H9 (cell line): ENCODE measurements at regions not wholly inside any gene's neighbourhood (a gene's known extent, or its start where the extent isn't known, plus 50 kb on each side); places are given as distances from the start of the nearest gene placed in this dataset.
"Not testable (repeated sequence)": the region's sequence is repeated elsewhere in the genome, so short reads cannot be mapped to it uniquely, and the experiment has no call there.

Source experiments
- DNase-seq: peaks from one replicate; pipeline ENCODE4 v3.0.0-alpha.2; 2017
- H2AFZ ChIP-seq: one replicate; pipeline ENCODE4 v1.6.1; 2013; ENCODE audit warnings: mild to moderate bottlenecking, low read length, control low read depth, moderate library complexity
- H2AK5ac ChIP-seq: 2 replicates; pipeline ENCODE4 v1.6.1; 2013; ENCODE audit warnings: low read length, control low read depth, mixed read lengths; ENCODE audit not compliant: insufficient read length
- H2BK120ac ChIP-seq: one replicate; pipeline ENCODE4 v1.6.1; 2013; ENCODE audit warnings: low read depth, mild to moderate bottlenecking, low read length, control low read depth, inconsistent platforms; ENCODE audit not compliant: poor library complexity, severe bottlenecking
- H2BK12ac ChIP-seq: 2 replicates; pipeline ENCODE4 v1.6.1; 2013; ENCODE audit warnings: low read length, control low read depth, mixed read lengths, low read depth; ENCODE audit not compliant: insufficient read length
- H2BK15ac ChIP-seq: 2 replicates; pipeline ENCODE4 v1.6.1; 2013; ENCODE audit warnings: low read depth, low read length, control low read depth
- H2BK20ac ChIP-seq: one replicate; pipeline ENCODE4 v1.6.1; 2013; ENCODE audit warnings: low read depth, mild to moderate bottlenecking, low read length, control low read depth, inconsistent platforms; ENCODE audit not compliant: poor library complexity, severe bottlenecking
- H2BK5ac ChIP-seq: 2 replicates; pipeline ENCODE4 v1.6.1; 2013; ENCODE audit warnings: low read length, control low read depth, mixed read lengths; ENCODE audit not compliant: insufficient read length
- H3K14ac ChIP-seq: 2 replicates; pipeline ENCODE4 v1.6.1; 2013; ENCODE audit warnings: low read length, control low read depth; ENCODE audit not compliant: insufficient read depth
- H3K18ac ChIP-seq: 2 replicates; pipeline ENCODE4 v1.6.1; 2013; ENCODE audit warnings: low read depth, mild to moderate bottlenecking, mixed read lengths, low read length, control low read depth; ENCODE audit not compliant: insufficient read length
- H3K23ac ChIP-seq: 2 replicates; pipeline ENCODE4 v1.6.1; 2013; ENCODE audit warnings: low read length, control low read depth, mixed read lengths, low read depth; ENCODE audit not compliant: insufficient read length
- H3K23me2 ChIP-seq: 2 replicates; pipeline ENCODE4 v1.6.1; 2013; ENCODE audit warnings: low read depth, mild to moderate bottlenecking, mixed read lengths, low read length, control low read depth; ENCODE audit not compliant: insufficient read length, poor library complexity, severe bottlenecking
- H3K27ac ChIP-seq: 2 replicates; pipeline ENCODE4 v1.5.1; 2013; ENCODE audit warnings: low read length, control low read depth, mixed read lengths, low read depth; ENCODE audit not compliant: insufficient read length
- H3K27me3 ChIP-seq: 2 replicates; pipeline ENCODE4 v1.6.1; 2013; ENCODE audit warnings: low read length, control low read depth, inconsistent platforms; ENCODE audit not compliant: insufficient read depth
- H3K4ac ChIP-seq: 2 replicates; pipeline ENCODE4 v1.6.1; 2013; ENCODE audit warnings: low read depth, mild to moderate bottlenecking, control low read depth, inconsistent platforms, low read length, moderate library complexity
- H3K4me1 ChIP-seq: 2 replicates; pipeline ENCODE4 v1.6.1; 2013; ENCODE audit warnings: low read length, control low read depth, inconsistent platforms; ENCODE audit not compliant: insufficient read depth
- H3K4me2 ChIP-seq: 2 replicates; pipeline ENCODE4 v1.6.1; 2013; ENCODE audit warnings: low read length, control low read depth, mixed read lengths; ENCODE audit not compliant: insufficient read length, insufficient read depth
- H3K56ac ChIP-seq: 2 replicates; pipeline ENCODE4 v1.6.1; 2013; ENCODE audit warnings: low read depth, mild to moderate bottlenecking, mixed read lengths, low read length, control low read depth; ENCODE audit not compliant: insufficient read length
- H3K79me1 ChIP-seq: 2 replicates; pipeline ENCODE4 v1.6.1; 2013; ENCODE audit warnings: low read depth, mild to moderate bottlenecking, moderate library complexity, low read length, control low read depth, inconsistent platforms; ENCODE audit not compliant: insufficient read depth, poor library complexity, severe bottlenecking
- H3K79me2 ChIP-seq: 2 replicates; pipeline ENCODE4 v1.6.1; 2013; ENCODE audit warnings: low read length, control low read depth, inconsistent platforms; ENCODE audit not compliant: insufficient read depth
- H3K9ac ChIP-seq: 2 replicates; pipeline ENCODE4 v1.6.1; 2013; ENCODE audit warnings: low read length, control low read depth, mixed read lengths; ENCODE audit not compliant: insufficient read length; ENCODE audit errors: extremely low read depth
- H3K9me3 ChIP-seq: one replicate; pipeline ENCODE4 v1.6.1; 2013; ENCODE audit warnings: low read depth, low read length, inconsistent platforms; ENCODE audit not compliant: control insufficient read depth
- H3T11ph ChIP-seq: one replicate; pipeline ENCODE4 v1.6.1; 2013; ENCODE audit warnings: mild to moderate bottlenecking, low read length, control low read depth, inconsistent platforms
- H4K20me1 ChIP-seq: one replicate; pipeline ENCODE4 v1.6.1; 2013; ENCODE audit not compliant: control insufficient read depth, insufficient read length, insufficient read depth
- H4K5ac ChIP-seq: 2 replicates; pipeline ENCODE4 v1.6.1; 2013; ENCODE audit warnings: low read depth, mild to moderate bottlenecking, mixed read lengths, low read length, control low read depth; ENCODE audit not compliant: insufficient read length
- H4K8ac ChIP-seq: replicated peaks from 2 replicates; pipeline ENCODE4 v1.6.1; 2013; ENCODE audit warnings: low read length, control low read depth, mixed read lengths, low read depth; ENCODE audit not compliant: insufficient read length
- H4K91ac ChIP-seq: 2 replicates; pipeline ENCODE4 v1.6.1; 2013; ENCODE audit warnings: low read depth, mild to moderate bottlenecking, moderate library complexity, mixed read lengths, low read length, control low read depth; ENCODE audit not compliant: insufficient read length
- H3K27ac Mint-ChIP-seq, 3 experiments: 2 replicates in 2 of 3; 3 replicates in 1 of 3; pipeline ENCODE4 v1.8.0; 2020 to 2021; ENCODE audit warnings: mixed read lengths in 3 of 3, mild to moderate bottlenecking in 1 of 3, moderate library complexity in 1 of 3
- H3K27me3 Mint-ChIP-seq: 2 replicates; pipeline ENCODE4 v1.8.0; 2021; ENCODE audit warnings: low read depth, mild to moderate bottlenecking, moderate library complexity, mixed read lengths
- H3K36me3 Mint-ChIP-seq, 3 experiments: 2 replicates in 2 of 3; 3 replicates in 1 of 3; pipeline ENCODE4 v1.8.0; 2020 to 2021; ENCODE audit warnings: low read depth in 3 of 3, mixed read lengths in 3 of 3; ENCODE audit not compliant: insufficient read depth in 1 of 3
- H3K4me1 Mint-ChIP-seq, 2 experiments: 2 replicates each; pipeline ENCODE4 v1.8.0; 2020; ENCODE audit warnings: mixed read lengths in 2 of 2
- H3K4me3 Mint-ChIP-seq, 2 experiments: 2 replicates in 1 of 2; 3 replicates in 1 of 2; pipeline ENCODE4 v1.8.0; 2020 to 2021; ENCODE audit warnings: mild to moderate bottlenecking in 2 of 2, mixed read lengths in 2 of 2, moderate library complexity in 1 of 2
- H3K9me3 Mint-ChIP-seq, 2 experiments: 2 replicates in 1 of 2; 3 replicates in 1 of 2; pipeline ENCODE4 v1.8.0; 2020; ENCODE audit warnings: mild to moderate bottlenecking in 2 of 2, mixed read lengths in 2 of 2, moderate library complexity in 1 of 2
- WGBS: extraction: QIAGEN DNeasy Blood & Tissue Kit; methylation state at CpG from one replicate; pipeline ENCODE4 v1.1.7; 2013; ENCODE audit warnings: missing lambda C conversion rate, low lambda C conversion rate, mixed read lengths; ENCODE audit not compliant: insufficient read length; ENCODE audit errors: extremely low coverage; 5-methylcytosine and 5-hydroxymethylcytosine counted together
- TF ChIP-seq, protein P1 (sequence below): fragments of 200-600 bp; sonication (generic); conservative IDR thresholded peaks from 3 replicates; pipeline ENCODE4 v1.8.0; 2021; ENCODE audit warnings: antibody characterized with exemption, mild to moderate bottlenecking

DNA sequence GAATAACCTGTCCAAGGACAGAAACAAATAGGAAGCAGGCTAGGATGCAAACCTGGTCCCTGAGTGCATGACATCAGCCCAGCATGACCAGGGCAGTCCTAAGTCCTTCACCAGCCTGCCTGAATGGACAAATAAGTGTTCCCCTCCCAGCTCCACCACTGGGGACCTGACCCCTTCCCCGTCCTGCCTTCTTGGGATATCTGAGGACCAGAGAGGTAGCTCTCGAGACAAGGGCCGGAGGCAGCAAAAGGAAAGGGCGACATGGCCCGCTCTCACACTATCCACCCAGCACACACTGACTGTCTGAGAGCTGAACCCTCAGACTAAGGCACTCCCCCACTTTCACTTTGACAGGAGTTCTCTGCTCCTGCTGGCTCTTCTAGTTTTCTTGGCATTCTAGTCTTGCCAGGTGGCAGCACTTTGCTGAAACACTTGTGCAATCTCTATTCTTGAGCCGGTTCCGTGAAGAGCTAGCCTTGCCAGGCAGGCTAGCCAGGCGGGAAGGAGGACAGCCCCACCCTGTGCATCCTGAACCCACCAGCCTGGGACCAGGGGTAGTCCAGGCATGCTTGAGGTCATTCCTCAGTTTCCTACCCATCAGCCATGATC, 251.1 kb upstream of the RAB4A start:
- no peak overlapping the region for H3K4me3 Mint-ChIP-seq
- no peak overlapping the region for H2AK5ac ChIP-seq
- H2AFZ ChIP-seq: no peak overlapping the region
- no peaks in the 10 kb centered on the region for H3K9me3 ChIP-seq
- no peak overlapping the region for H3K23ac ChIP-seq
- H3K27ac ChIP-seq: no peak overlapping the region
- H3K27me3 ChIP-seq: no peaks in the 10 kb centered on the region
- no peak overlapping the region for H4K8ac ChIP-seq
- no peak overlapping the region for H3K9ac ChIP-seq
- H2BK20ac ChIP-seq: no peak overlapping the region
- no peak overlapping the region for H4K5ac ChIP-seq
- WGBS: no CpG with 5 or more reads among the region's 8 CpGs
- H2BK5ac ChIP-seq: no peak overlapping the region
- no peak overlapping the region for H3K18ac ChIP-seq
- H3K79me1 ChIP-seq: no peaks in the 10 kb centered on the region
- no peak overlapping the region for H3K4ac ChIP-seq
- H3K14ac ChIP-seq: no peak overlapping the region
- DNase-seq: no peak
- no peak overlapping the region for H3T11ph ChIP-seq
- H3K4me1 Mint-ChIP-seq: peaks cover 14 to 17% of the 10 kb centered on the region in 2 experiments
- H4K91ac ChIP-seq: no peak overlapping the region
- H3K4me1 ChIP-seq: no peaks in the 10 kb centered on the region
- no peaks in the 10 kb centered on the region for H3K23me2 ChIP-seq
- no peak overlapping the region for H2BK15ac ChIP-seq
- no peak overlapping the region for H2BK120ac ChIP-seq
- H3K36me3 Mint-ChIP-seq: no peaks in the 10 kb centered on the region
- no peaks in the 10 kb centered on the region for H3K79me2 ChIP-seq
- no peak overlapping the region for H3K27ac Mint-ChIP-seq
- H2BK12ac ChIP-seq: no peak overlapping the region
- H3K9me3 Mint-ChIP-seq: no peaks in the 10 kb centered on the region
- H3K27me3 Mint-ChIP-seq: peaks cover 46% of the 10 kb centered on the region
- H4K20me1 ChIP-seq: no peaks in the 10 kb centered on the region
- no peak overlapping the region for H3K4me2 ChIP-seq
- TF ChIP-seq, protein P1, sequence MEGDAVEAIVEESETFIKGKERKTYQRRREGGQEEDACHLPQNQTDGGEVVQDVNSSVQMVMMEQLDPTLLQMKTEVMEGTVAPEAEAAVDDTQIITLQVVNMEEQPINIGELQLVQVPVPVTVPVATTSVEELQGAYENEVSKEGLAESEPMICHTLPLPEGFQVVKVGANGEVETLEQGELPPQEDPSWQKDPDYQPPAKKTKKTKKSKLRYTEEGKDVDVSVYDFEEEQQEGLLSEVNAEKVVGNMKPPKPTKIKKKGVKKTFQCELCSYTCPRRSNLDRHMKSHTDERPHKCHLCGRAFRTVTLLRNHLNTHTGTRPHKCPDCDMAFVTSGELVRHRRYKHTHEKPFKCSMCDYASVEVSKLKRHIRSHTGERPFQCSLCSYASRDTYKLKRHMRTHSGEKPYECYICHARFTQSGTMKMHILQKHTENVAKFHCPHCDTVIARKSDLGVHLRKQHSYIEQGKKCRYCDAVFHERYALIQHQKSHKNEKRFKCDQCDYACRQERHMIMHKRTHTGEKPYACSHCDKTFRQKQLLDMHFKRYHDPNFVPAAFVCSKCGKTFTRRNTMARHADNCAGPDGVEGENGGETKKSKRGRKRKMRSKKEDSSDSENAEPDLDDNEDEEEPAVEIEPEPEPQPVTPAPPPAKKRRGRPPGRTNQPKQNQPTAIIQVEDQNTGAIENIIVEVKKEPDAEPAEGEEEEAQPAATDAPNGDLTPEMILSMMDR: no peak
- H3K56ac ChIP-seq: no peak overlapping the region

DNA sequence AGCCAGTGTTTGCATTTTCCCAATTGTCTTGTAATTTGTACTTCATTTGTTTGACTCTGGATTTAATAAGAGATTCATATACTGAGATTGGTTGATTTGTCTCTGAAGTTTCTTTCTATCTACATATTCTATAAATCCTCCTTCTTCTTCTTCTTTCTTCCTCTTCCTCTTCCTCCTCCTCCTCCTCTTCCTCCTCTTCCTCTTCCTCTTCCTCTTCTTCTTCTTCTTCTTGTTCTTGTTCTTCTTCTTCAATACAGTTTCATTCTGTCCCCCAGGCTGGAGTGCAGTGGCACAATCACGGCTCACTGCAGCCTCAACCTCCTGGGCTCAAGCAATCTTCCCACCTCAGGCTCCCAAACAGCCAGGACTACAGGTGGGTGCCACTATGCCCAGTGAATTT, 249.9 kb upstream of the RAB4A start:
- H3K79me1 ChIP-seq, H3K27ac ChIP-seq, H3K23me2 ChIP-seq, H3K9ac ChIP-seq, H3K56ac ChIP-seq, H3K36me3 Mint-ChIP-seq, DNase-seq, H3K4me1 ChIP-seq, H3K4me3 Mint-ChIP-seq, H3K27ac Mint-ChIP-seq, H3K9me3 Mint-ChIP-seq, H3K14ac ChIP-seq, H4K8ac ChIP-seq, H2BK5ac ChIP-seq, H2AK5ac ChIP-seq, H3K79me2 ChIP-seq, H3K18ac ChIP-seq, H2BK120ac ChIP-seq, H2AFZ ChIP-seq, H2BK12ac ChIP-seq, H3K4me2 ChIP-seq, H3K4ac ChIP-seq, H2BK20ac ChIP-seq, H4K91ac ChIP-seq, H3T11ph ChIP-seq, H2BK15ac ChIP-seq, H3K9me3 ChIP-seq, H4K20me1 ChIP-seq, H4K5ac ChIP-seq, H3K23ac ChIP-seq, H3K27me3 ChIP-seq: not testable (repeated sequence)
- no CpG with 5 or more reads among the region's 1 CpG for WGBS
- Mint-ChIP-seq H3K27me3 (peaks cover 59% of the 10 kb centered on the region), H3K4me1 (peaks cover 17 to 21% of the 10 kb centered on the region in 2 experiments)
